A549 (cell line): ENCODE measurements at regions not wholly inside any gene's neighbourhood (a gene's known extent, or its start where the extent isn't known, plus 50 kb on each side); places are given as distances from the start of the nearest gene placed in this dataset.

Experiments used
- ATAC-seq, 2 experiments: fragments of 200-7000 bp in 1 of 2; fragments of >200 bp in 1 of 2; cut with Nextera tagmentation in 1 of 2; cut with Tn5 transposase in 1 of 2; 3 replicates each; pipeline versions ENCODE4 v1.8.0 to v1.9.1; 2018 to 2020; ENCODE audit warnings: mild to moderate bottlenecking in 1 of 2, moderate library complexity in 1 of 2
- CTCF ChIA-PET: fragments of 300-600 bp; sonication (Branson Sonifier 250); formaldehyde crosslinking; extraction: SDS; loops from one replicate; lab custom pipeline; 2021; ENCODE audit warnings: antibody characterized with exemption, inconsistent platforms; lab: Yijun Ruan, JAX
- POLR2A ChIA-PET: fragments of 350-600 bp; formaldehyde crosslinking; extraction: SDS; loops from one replicate; lab custom pipeline; 2021; ENCODE audit warnings: antibody characterized with exemption, inconsistent platforms; lab: Yijun Ruan, JAX
- DNase-seq, 2 experiments: peaks; one replicate each; pipeline versions ENCODE4 v3.0.0 to v3.0.0-alpha.2; 2011 to 2016; ENCODE audit warnings: low read depth in 1 of 2, low spot score in 1 of 2
- FAIRE-seq: peaks from 2 replicates; lab custom pipeline; 2011; peaks lifted over from hg19 to GRCh38; lab: Jason Lieb, UNC
- H3K27ac ChIP-seq, 2 experiments: fragments of >200 bp; sonication (Bioruptor Twin); formaldehyde crosslinking; 3 replicates each; pipeline ENCODE4 v1.5.1; 2016 to 2017
- H3K4me1 ChIP-seq: fragments of >200 bp; sonication (Bioruptor Twin); formaldehyde crosslinking; 3 replicates; pipeline ENCODE4 v1.6.1; 2016
- H3K4me2 ChIP-seq: fragments of >200 bp; sonication (Bioruptor Twin); formaldehyde crosslinking; 3 replicates; pipeline ENCODE4 v1.6.1; 2016
- H3K4me3 ChIP-seq: fragments of >200 bp; sonication (Bioruptor Twin); formaldehyde crosslinking; 3 replicates; pipeline ENCODE4 v1.5.1; 2016
- H3K9me3 ChIP-seq: fragments of >200 bp; sonication (Bioruptor Twin); formaldehyde crosslinking; 3 replicates; pipeline ENCODE4 v1.6.1; 2016
- BHLHE40 ChIP-seq: IDR thresholded peaks from 2 replicates; pipeline ENCODE4 v1.6.1; 2012; ENCODE audit warnings: low read depth, low read length, inconsistent platforms
- CBX2 ChIP-seq: fragments of 200-600 bp; sonication (generic); IDR thresholded peaks from 2 replicates; pipeline ENCODE4 v1.6.1; 2016; ENCODE audit warnings: low read depth, mild to moderate bottlenecking, borderline replicate concordance
- CHD4 ChIP-seq: fragments of 200-600 bp; sonication (generic); IDR thresholded peaks from 2 replicates; pipeline ENCODE4 v1.6.1; 2016; ENCODE audit warnings: antibody characterized with exemption, mild to moderate bottlenecking, borderline replicate concordance
- CTCF ChIP-seq: fragments of >200 bp; sonication (Bioruptor Twin); formaldehyde crosslinking; IDR thresholded peaks from 3 replicates; pipeline ENCODE4 v1.5.1; 2016
- FOSL2 ChIP-seq, 2 experiments: fragments of 450-650 bp in 1 of 2; fragments of >200 bp in 1 of 2; sonication (Bioruptor Twin) in 1 of 2; formaldehyde crosslinking; IDR thresholded peaks; 2 replicates each; pipeline versions ENCODE4 v1.5.0 to v1.6.1; 2016 to 2020; ENCODE audit warnings: mild to moderate bottlenecking in 1 of 2, moderate library complexity in 1 of 2
- HEYL ChIP-seq: fragments of 250-450 bp; sonication (Bioruptor Pico); IDR thresholded peaks from 2 replicates; pipeline ENCODE4 v1.8.0; 2021; ENCODE audit warnings: mild to moderate bottlenecking, moderate library complexity
- HOXA7 ChIP-seq: fragments of 250-450 bp; sonication (Bioruptor Pico); IDR thresholded peaks from 2 replicates; pipeline ENCODE4 v1.5.0; 2020; ENCODE audit warnings: mild to moderate bottlenecking, moderate library complexity
- HOXB5 ChIP-seq: fragments of 250-450 bp; sonication (Bioruptor Pico); IDR thresholded peaks from 2 replicates; pipeline ENCODE4 v1.5.0; 2020; ENCODE audit warnings: mild to moderate bottlenecking, moderate library complexity
- JUN ChIP-seq, 2 experiments: fragments of >200 bp; sonication (Bioruptor Twin); formaldehyde crosslinking; IDR thresholded peaks; 2 replicates in 1 of 2; 3 replicates in 1 of 2; pipeline ENCODE4 v1.6.1; 2016 to 2017
- JUNB ChIP-seq: fragments of >200 bp; sonication (Bioruptor Twin); formaldehyde crosslinking; IDR thresholded peaks from 2 replicates; pipeline ENCODE4 v1.6.1; 2016
- KDM1A ChIP-seq: fragments of 200-600 bp; sonication (generic); IDR thresholded peaks from 2 replicates; pipeline ENCODE4 v1.6.1; 2016; ENCODE audit warnings: low read depth, mild to moderate bottlenecking
- MYC ChIP-seq: IDR thresholded peaks from 2 replicates; pipeline ENCODE4 v1.6.1; 2012; ENCODE audit warnings: mild to moderate bottlenecking, inconsistent platforms, low read length, improper control_type of control experiment, borderline replicate concordance
- NFE2L2 ChIP-seq: fragments of 150-350 bp; conservative IDR thresholded peaks from 2 replicates; pipeline ENCODE4 v1.6.1; 2014; ENCODE audit warnings: low read length
- NPAS2 ChIP-seq: fragments of 250-450 bp; sonication (Bioruptor Pico); IDR thresholded peaks from 2 replicates; pipeline ENCODE4 v1.8.0; 2022; ENCODE audit warnings: mild to moderate bottlenecking, moderate library complexity, borderline replicate concordance
- NR3C1 ChIP-seq: fragments of >200 bp; sonication (Bioruptor Twin); formaldehyde crosslinking; IDR thresholded peaks from 3 replicates; pipeline ENCODE4 v1.6.1; 2017
- POLR2A ChIP-seq: IDR thresholded peaks from 2 replicates; pipeline ENCODE4 v1.6.1; 2012; ENCODE audit warnings: mild to moderate bottlenecking, low read length
- RAD21 ChIP-seq, 2 experiments: fragments of >200 bp in 1 of 2; sonication (Bioruptor Twin) in 1 of 2; formaldehyde crosslinking in 1 of 2; IDR thresholded peaks in 1 of 2; conservative IDR thresholded peaks in 1 of 2; 2 replicates in 1 of 2; 3 replicates in 1 of 2; pipeline ENCODE4 v1.6.1; 2012 to 2018; ENCODE audit warnings: inconsistent platforms in 1 of 2
- RCOR1 ChIP-seq: fragments of 150-350 bp; IDR thresholded peaks from 2 replicates; pipeline ENCODE4 v1.6.1; 2014; ENCODE audit warnings: antibody characterized with exemption, low read length, low read depth
- RFX5 ChIP-seq: fragments of 450-650 bp; IDR thresholded peaks from 2 replicates; pipeline ENCODE4 v1.7.1; 2014; ENCODE audit warnings: antibody characterized with exemption, mild to moderate bottlenecking, moderate library complexity
- SREBF2 ChIP-seq: fragments of 450-650 bp; IDR thresholded peaks from 2 replicates; pipeline ENCODE4 v1.6.1; 2014; ENCODE audit warnings: mild to moderate bottlenecking, moderate library complexity
- WGBS: methylation state at CpG from one replicate; pipeline ENCODE4 v1.1.6; 2017; ENCODE audit errors: missing lambda C conversion rate; 5-methylcytosine and 5-hydroxymethylcytosine counted together
- TF ChIP-seq, protein P1 (sequence below): fragments of >200 bp; sonication (Bioruptor Twin); formaldehyde crosslinking; IDR thresholded peaks from 2 replicates; pipeline ENCODE4 v1.6.1; 2016
- TF ChIP-seq, protein P2 (sequence below): fragments of 250-450 bp; sonication (Bioruptor Pico); IDR thresholded peaks from 2 replicates; pipeline ENCODE4 v1.5.0; 2020; ENCODE audit warnings: low read depth, mild to moderate bottlenecking, moderate library complexity
- TF ChIP-seq, protein P3 (sequence below): IDR thresholded peaks from 2 replicates; pipeline ENCODE4 v1.6.1; 2012; ENCODE audit warnings: low read depth, borderline replicate concordance
- TF ChIP-seq, protein P4 (sequence below): IDR thresholded peaks from 2 replicates; pipeline ENCODE4 v1.6.1; 2012
- TF ChIP-seq, protein P5 (sequence below): fragments of 450-650 bp; IDR thresholded peaks from 2 replicates; pipeline ENCODE4 v1.6.1; 2014; ENCODE audit warnings: antibody characterized with exemption

GRCh38 chr13:50735071-50735470 lies 108.4 kb downstream of the DLEU7 start (continued):
- TF ChIP-seq MYC (no peak), JUNB (no peak), NFE2L2 (no peak), HOXA7 (CRISPR knock-in tag) (no peak), CHD4 (no peak), POLR2A (no peak), CTCF (no peak), HEYL (CRISPR knock-in tag) (no peak)
- TF ChIP-seq, protein P1, sequence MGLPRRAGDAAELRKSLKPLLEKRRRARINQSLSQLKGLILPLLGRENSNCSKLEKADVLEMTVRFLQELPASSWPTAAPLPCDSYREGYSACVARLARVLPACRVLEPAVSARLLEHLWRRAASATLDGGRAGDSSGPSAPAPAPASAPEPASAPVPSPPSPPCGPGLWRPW, result no peak

DNA sequence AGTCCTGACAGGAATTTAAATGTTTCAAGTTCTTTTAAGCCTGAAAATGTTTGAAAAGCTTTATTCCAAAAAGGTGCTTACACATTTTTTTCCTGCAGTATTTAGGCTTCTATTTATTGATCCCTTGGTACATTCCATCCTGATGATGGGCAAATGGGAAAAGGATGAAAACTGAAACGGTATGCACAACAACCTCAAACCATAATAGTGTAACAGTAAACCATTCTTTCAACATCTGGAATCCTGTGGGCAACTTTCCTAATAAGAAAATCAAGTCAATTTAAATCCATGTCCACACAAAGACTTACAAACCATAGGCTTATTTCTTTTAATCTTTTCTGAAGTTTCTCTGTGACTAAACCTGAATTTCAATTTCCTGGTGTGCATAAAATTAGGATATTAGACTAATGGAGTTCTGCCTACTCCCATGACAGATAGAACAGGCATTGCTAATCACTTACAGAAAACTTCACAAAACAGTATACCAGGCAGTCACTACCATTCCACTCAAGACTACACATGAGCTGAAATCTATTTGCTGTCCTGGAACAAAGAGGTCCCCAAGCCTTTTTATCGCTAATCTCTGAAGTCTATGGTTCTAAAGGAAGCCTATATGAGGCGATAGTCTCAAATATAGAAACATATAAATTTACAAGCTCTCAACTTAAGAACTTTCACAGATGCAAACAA lies 103.3 kb downstream of the DLEU7 start:
- H3K9me3 ChIP-seq, result no peaks in the 10 kb centered on the region
- H3K4me2 ChIP-seq, result no peak overlapping the region
- no peaks in the 10 kb centered on the region for H3K4me1 ChIP-seq
- FAIRE-seq (no peak), DNase-seq (no peak), ATAC-seq (no peak)
- POLR2A ChIA-PET, result no interaction called here
- no peak overlapping the region for H3K4me3 ChIP-seq
- WGBS, result 25% methylated on average over 3 of the region's 3 CpGs
- CTCF ChIA-PET, result no interaction called here
- no peak overlapping the region for H3K27ac ChIP-seq
- TF ChIP-seq, protein P2, sequence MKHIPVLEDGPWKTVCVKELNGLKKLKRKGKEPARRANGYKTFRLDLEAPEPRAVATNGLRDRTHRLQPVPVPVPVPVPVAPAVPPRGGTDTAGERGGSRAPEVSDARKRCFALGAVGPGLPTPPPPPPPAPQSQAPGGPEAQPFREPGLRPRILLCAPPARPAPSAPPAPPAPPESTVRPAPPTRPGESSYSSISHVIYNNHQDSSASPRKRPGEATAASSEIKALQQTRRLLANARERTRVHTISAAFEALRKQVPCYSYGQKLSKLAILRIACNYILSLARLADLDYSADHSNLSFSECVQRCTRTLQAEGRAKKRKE, result no peak
- TF ChIP-seq JUNB (no peak), NR3C1 (no peak), HOXA7 (CRISPR knock-in tag) (no peak), CBX2 (no peak), RAD21 (conservative IDR thresholded peaks at IDR 0.05 in 1 of 2, IDR thresholded peaks at IDR 0.05 in 1 of 2) (no peak), RCOR1 (no peak), JUN (IDR thresholded peaks at IDR 0.05) (no peak), HOXB5 (CRISPR knock-in tag) (no peak), BHLHE40 (no peak), FOSL2 (IDR thresholded peaks at IDR 0.05) (no peak), FOSL2 (CRISPR knock-in tag; IDR thresholded peaks at IDR 0.05) (no peak), NPAS2 (CRISPR knock-in tag) (no peak), RFX5 (no peak), MYC (no peak), KDM1A (no peak), CHD4 (no peak), SREBF2 (no peak)
- TF ChIP-seq, protein P3, sequence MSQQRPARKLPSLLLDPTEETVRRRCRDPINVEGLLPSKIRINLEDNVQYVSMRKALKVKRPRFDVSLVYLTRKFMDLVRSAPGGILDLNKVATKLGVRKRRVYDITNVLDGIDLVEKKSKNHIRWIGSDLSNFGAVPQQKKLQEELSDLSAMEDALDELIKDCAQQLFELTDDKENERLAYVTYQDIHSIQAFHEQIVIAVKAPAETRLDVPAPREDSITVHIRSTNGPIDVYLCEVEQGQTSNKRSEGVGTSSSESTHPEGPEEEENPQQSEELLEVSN, result no peak
- TF ChIP-seq, protein P4, sequence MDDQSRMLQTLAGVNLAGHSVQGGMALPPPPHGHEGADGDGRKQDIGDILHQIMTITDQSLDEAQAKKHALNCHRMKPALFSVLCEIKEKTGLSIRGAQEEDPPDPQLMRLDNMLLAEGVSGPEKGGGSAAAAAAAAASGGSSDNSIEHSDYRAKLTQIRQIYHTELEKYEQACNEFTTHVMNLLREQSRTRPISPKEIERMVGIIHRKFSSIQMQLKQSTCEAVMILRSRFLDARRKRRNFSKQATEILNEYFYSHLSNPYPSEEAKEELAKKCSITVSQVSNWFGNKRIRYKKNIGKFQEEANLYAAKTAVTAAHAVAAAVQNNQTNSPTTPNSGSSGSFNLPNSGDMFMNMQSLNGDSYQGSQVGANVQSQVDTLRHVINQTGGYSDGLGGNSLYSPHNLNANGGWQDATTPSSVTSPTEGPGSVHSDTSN, result no peak
- TF ChIP-seq, protein P5, sequence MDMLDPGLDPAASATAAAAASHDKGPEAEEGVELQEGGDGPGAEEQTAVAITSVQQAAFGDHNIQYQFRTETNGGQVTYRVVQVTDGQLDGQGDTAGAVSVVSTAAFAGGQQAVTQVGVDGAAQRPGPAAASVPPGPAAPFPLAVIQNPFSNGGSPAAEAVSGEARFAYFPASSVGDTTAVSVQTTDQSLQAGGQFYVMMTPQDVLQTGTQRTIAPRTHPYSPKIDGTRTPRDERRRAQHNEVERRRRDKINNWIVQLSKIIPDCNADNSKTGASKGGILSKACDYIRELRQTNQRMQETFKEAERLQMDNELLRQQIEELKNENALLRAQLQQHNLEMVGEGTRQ, result no peak
